ENCODE measurements at regions not wholly inside any gene's neighbourhood (a gene's known extent, or its start where the extent isn't known, plus 50 kb on each side); places are given as distances from the start of the nearest gene placed in this dataset.

GRCh38 chr2:105652014-105652796, 92.5 kb upstream of the NCK2 start:
- ChIA-PET CTCF (interaction anchor here (0.6 kb wide), 1 partner anchor 272 kb away, joined by 4 read pairs; no protein-coding TSS in a partner anchor), POLR2A (ENCODE audit: unreplicated experiment) (no interaction called here)
- dilution Hi-C loops (cut with HindIII; ENCODE audit: low sequenced_read_pairs, unreplicated experiment) = no loop called here
- peaks cover 1% of the 10 kb centered on the region; the same call in 1 of the 2 replicates for H3K4me1 ChIP-seq (ENCODE audit: control insufficient read depth, insufficient read depth, low read length)
- no peak overlapping the region for H3K4ac ChIP-seq (ENCODE audit: low read depth, low read length)
- H3K14ac ChIP-seq (replicated peaks; ENCODE audit: low read depth, low read length) = no peak overlapping the region
- H3K56ac ChIP-seq (ENCODE audit: extremely low read depth, insufficient read depth, low read length) = no peak overlapping the region
- no peak overlapping the region for H2BK15ac ChIP-seq (ENCODE audit: low read depth, low read length)
- no peak overlapping the region for H2AFZ ChIP-seq (replicated peaks; ENCODE audit: low read length, poor library complexity)
- intact Hi-C loops (cut with micrococcal nuclease) = no loop called here
- TF ChIP-seq MAFK (IDR thresholded peaks at IDR 0.05; ENCODE audit: low read depth, low read length) = no peak
- no peak for TF ChIP-seq RAD21 (IDR thresholded peaks at IDR 0.05; ENCODE audit: low read length)
- TF ChIP-seq, protein P1, sequence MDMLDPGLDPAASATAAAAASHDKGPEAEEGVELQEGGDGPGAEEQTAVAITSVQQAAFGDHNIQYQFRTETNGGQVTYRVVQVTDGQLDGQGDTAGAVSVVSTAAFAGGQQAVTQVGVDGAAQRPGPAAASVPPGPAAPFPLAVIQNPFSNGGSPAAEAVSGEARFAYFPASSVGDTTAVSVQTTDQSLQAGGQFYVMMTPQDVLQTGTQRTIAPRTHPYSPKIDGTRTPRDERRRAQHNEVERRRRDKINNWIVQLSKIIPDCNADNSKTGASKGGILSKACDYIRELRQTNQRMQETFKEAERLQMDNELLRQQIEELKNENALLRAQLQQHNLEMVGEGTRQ (IDR thresholded peaks at IDR 0.05; ENCODE audit: low read depth, low read length) = no peak
- TF ChIP-seq, protein P2, sequence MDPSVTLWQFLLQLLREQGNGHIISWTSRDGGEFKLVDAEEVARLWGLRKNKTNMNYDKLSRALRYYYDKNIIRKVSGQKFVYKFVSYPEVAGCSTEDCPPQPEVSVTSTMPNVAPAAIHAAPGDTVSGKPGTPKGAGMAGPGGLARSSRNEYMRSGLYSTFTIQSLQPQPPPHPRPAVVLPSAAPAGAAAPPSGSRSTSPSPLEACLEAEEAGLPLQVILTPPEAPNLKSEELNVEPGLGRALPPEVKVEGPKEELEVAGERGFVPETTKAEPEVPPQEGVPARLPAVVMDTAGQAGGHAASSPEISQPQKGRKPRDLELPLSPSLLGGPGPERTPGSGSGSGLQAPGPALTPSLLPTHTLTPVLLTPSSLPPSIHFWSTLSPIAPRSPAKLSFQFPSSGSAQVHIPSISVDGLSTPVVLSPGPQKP (IDR thresholded peaks at IDR 0.05; ENCODE audit: borderline replicate concordance, low read depth, low read length) = no peak
- TF ChIP-seq FOS (IDR thresholded peaks at IDR 0.05; ENCODE audit: low read depth, low read length) = no peak
- TF ChIP-seq MAZ (IDR thresholded peaks at IDR 0.05; ENCODE audit: borderline replicate concordance, low read depth, low read length) = no peak
- TF ChIP-seq RCOR1 (IDR thresholded peaks at IDR 0.05; ENCODE audit: insufficient replicate concordance, low read length) = no peak
- TF ChIP-seq BHLHE40 (IDR thresholded peaks at IDR 0.05; ENCODE audit: low read depth, low read length) = no peak
- TF ChIP-seq POLR2A (IDR thresholded peaks at IDR 0.05; ENCODE audit: low read depth, low read length) = no peak
- no peak overlapping the region for H3K4me2 ChIP-seq (ENCODE audit: low read depth, low read length)
- H3K79me1 ChIP-seq (ENCODE audit: low read depth in 1 of 2, low read length in 2 of 2) = no peaks in the 10 kb centered on the region
- ATAC-seq (ENCODE audit: low read depth) = no peak
- H4K8ac ChIP-seq (ENCODE audit: low read depth in 2 of 2, low read length in 2 of 2) = no peak overlapping the region
- no peak overlapping the region for H3K4me3 ChIP-seq (ENCODE audit: insufficient read depth, low read depth, low read length)
- no peak overlapping the region for H3K18ac ChIP-seq (ENCODE audit: low read depth, low read length)
- BruUV-seq (replicated peaks) = no TSS peak
- H2BK5ac ChIP-seq (ENCODE audit: low read depth, low read length, poor library complexity, severe bottlenecking) = no peak overlapping the region
- H4K5ac ChIP-seq (ENCODE audit: low read depth, low read length) = no peak overlapping the region
- H4K91ac ChIP-seq (ENCODE audit: insufficient read depth, low read depth, low read length) = no peak overlapping the region
- H2AK5ac ChIP-seq (ENCODE audit: low read depth, low read length) = no peak overlapping the region
- 100% methylated on average over 6 of the region's 13 CpGs; no CpG with 5 or more reads in 1 of the 2 experiments for WGBS, 2 experiments (ENCODE audit: extremely low coverage in 2 of 2, insufficient read length in 1 of 2)
- no peaks in the 10 kb centered on the region for H3K36me3 ChIP-seq (ENCODE audit: control insufficient read depth, insufficient read depth, low read length)
- H4K20me1 ChIP-seq (ENCODE audit: insufficient read depth, low read length) = no peaks in the 10 kb centered on the region
- H3K27me3 ChIP-seq (ENCODE audit: control insufficient read depth, insufficient read depth, low read length) = no peaks in the 10 kb centered on the region; the same call in 1 of the 2 replicates
- H3K27ac ChIP-seq (ENCODE audit: insufficient read depth, low read length) = no peak overlapping the region
- no peak overlapping the region for H3K9ac ChIP-seq (ENCODE audit: low read depth, low read length)
- H2AK9ac ChIP-seq (replicated peaks; ENCODE audit: low read depth, low read length, poor library complexity) = no peak overlapping the region
- H2BK120ac ChIP-seq (ENCODE audit: low read depth, low read length) = no peak overlapping the region
- DNase-seq = no peak
- no peak overlapping the region for H2BK20ac ChIP-seq (ENCODE audit: low read depth, low read length)
- no peaks in the 10 kb centered on the region for H3K9me3 ChIP-seq (ENCODE audit: control insufficient read depth, insufficient read depth, low read length)
- no peaks in the 10 kb centered on the region; the same call in 1 of the 2 replicates for H3K9me1 ChIP-seq (ENCODE audit: insufficient read depth, low read length)
- H3K23ac ChIP-seq (ENCODE audit: low read depth, low read length) = no peak overlapping the region
- in situ Hi-C loops (cut with MboI; ENCODE audit: low sequenced_read_pairs) = no loop called here
